H1 (cell line): ENCODE measurements at regions not wholly inside any gene's neighbourhood (a gene's known extent, or its start where the extent isn't known, plus 50 kb on each side); places are given as distances from the start of the nearest gene placed in this dataset.

Experiments used
- ASH2L ChIP-seq: fragments of 200-600, 300-600 bp; sonication (generic); IDR thresholded peaks from one replicate; pipeline ENCODE4 v1.7.1; 2017; ENCODE audit warnings: low read length
- EGR1 ChIP-seq: IDR thresholded peaks from 2 replicates; pipeline ENCODE4 v1.6.1; 2011; ENCODE audit warnings: low read depth, low read length, borderline replicate concordance
- TCF12 ChIP-seq: IDR thresholded peaks from 2 replicates; pipeline ENCODE4 v1.6.1; 2011; ENCODE audit warnings: low read depth, mild to moderate bottlenecking, low read length
- TF ChIP-seq, protein P1 (sequence below), 3 experiments: IDR thresholded peaks; 1 replicate in 2 of 3; 2 replicates in 1 of 3; pipeline versions ENCODE4 v1.5.1 to v1.6.1; 2011; ENCODE audit warnings: low read length in 3 of 3, mild to moderate bottlenecking in 3 of 3, inconsistent platforms in 2 of 3, low read depth in 1 of 3, moderate library complexity in 1 of 3; ENCODE audit not compliant: insufficient read depth in 1 of 3; ENCODE audit errors: control extremely low read depth in 1 of 3

- TF ChIP-seq, protein P1, sequence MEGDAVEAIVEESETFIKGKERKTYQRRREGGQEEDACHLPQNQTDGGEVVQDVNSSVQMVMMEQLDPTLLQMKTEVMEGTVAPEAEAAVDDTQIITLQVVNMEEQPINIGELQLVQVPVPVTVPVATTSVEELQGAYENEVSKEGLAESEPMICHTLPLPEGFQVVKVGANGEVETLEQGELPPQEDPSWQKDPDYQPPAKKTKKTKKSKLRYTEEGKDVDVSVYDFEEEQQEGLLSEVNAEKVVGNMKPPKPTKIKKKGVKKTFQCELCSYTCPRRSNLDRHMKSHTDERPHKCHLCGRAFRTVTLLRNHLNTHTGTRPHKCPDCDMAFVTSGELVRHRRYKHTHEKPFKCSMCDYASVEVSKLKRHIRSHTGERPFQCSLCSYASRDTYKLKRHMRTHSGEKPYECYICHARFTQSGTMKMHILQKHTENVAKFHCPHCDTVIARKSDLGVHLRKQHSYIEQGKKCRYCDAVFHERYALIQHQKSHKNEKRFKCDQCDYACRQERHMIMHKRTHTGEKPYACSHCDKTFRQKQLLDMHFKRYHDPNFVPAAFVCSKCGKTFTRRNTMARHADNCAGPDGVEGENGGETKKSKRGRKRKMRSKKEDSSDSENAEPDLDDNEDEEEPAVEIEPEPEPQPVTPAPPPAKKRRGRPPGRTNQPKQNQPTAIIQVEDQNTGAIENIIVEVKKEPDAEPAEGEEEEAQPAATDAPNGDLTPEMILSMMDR (IDR thresholded peaks at IDR 0.05; ENCODE audit: control extremely low read depth in 1 of 3, insufficient read depth in 1 of 3, low read depth in 1 of 3, low read length in 3 of 3), result no peak
- TF ChIP-seq TCF12, result no peak
- TF ChIP-seq EGR1, result no peak
- TF ChIP-seq ASH2L, result no peak
Measured at GRCh38 chr16:35325936-35326335, 1866.5 kb downstream of the TP53TG3F start.
